K562 (cell line): ENCODE measurements at regions not wholly inside any gene's neighbourhood (a gene's known extent, or its start where the extent isn't known, plus 50 kb on each side); places are given as distances from the start of the nearest gene placed in this dataset.

Source experiments
- CHD1 ChIP-seq: fragments of 200-600 bp; sonication (generic); IDR thresholded peaks from one replicate; pipeline ENCODE4 v1.6.1; 2012; ENCODE audit warnings: mild to moderate bottlenecking, moderate library complexity, low read length, inconsistent platforms
- CTCF ChIP-seq, 3 experiments: IDR thresholded peaks in 2 of 3; conservative IDR thresholded peaks in 1 of 3; 2 replicates each; pipeline ENCODE4 v1.5.1; 2011 to 2012; ENCODE audit warnings: low read length in 3 of 3, mild to moderate bottlenecking in 3 of 3, control low read depth in 2 of 3, improper control_type of control experiment in 1 of 3, inconsistent platforms in 1 of 3, low read depth in 1 of 3, mixed read lengths in 1 of 3, moderate library complexity in 1 of 3; ENCODE audit not compliant: insufficient read depth in 2 of 3
- EZH2 ChIP-seq: IDR thresholded peaks from 2 replicates; pipeline ENCODE4 v1.6.1; 2012; ENCODE audit warnings: low read depth, mild to moderate bottlenecking, inconsistent platforms, low read length, borderline replicate concordance
- GATA2 ChIP-seq: sonication (generic); formaldehyde crosslinking; IDR thresholded peaks from 2 replicates; pipeline ENCODE4 v1.4.0; 2020; ENCODE audit warnings: mild to moderate bottlenecking, missing genetic modification reagents
- JUNB ChIP-seq: fragments of 450-650 bp; formaldehyde crosslinking; conservative IDR thresholded peaks from 2 replicates; pipeline ENCODE4 v1.4.0; 2020; ENCODE audit warnings: mild to moderate bottlenecking
- POLR2AphosphoS5 ChIP-seq: IDR thresholded peaks from 2 replicates; pipeline ENCODE4 v1.6.1; 2011; ENCODE audit warnings: mild to moderate bottlenecking, low read depth, low read length, moderate library complexity; ENCODE audit not compliant: control insufficient read depth, insufficient read depth
- PPARD ChIP-seq: fragments of 250-450 bp; sonication (Bioruptor Pico); IDR thresholded peaks from 2 replicates; pipeline ENCODE4 v1.8.0; 2022; ENCODE audit warnings: inconsistent platforms, mild to moderate bottlenecking, moderate library complexity
- PTBP1 ChIP-seq: fragments of 200-400 bp; formaldehyde crosslinking; IDR thresholded peaks from 2 replicates; pipeline ENCODE4 v1.6.1; 2017; ENCODE audit warnings: low read depth, low read length
- SMARCC2 ChIP-seq: fragments of 450-650 bp; IDR thresholded peaks from 2 replicates; pipeline ENCODE4 v1.6.1; 2017; ENCODE audit warnings: antibody characterized with exemption, moderate library complexity, mild to moderate bottlenecking, low read depth
- TCF7 ChIP-seq: sonication (generic); IDR thresholded peaks from 2 replicates; pipeline ENCODE4 v1.6.1; 2016; ENCODE audit warnings: antibody characterized with exemption, borderline replicate concordance
- TEAD2 ChIP-seq: fragments of 450-650 bp; IDR thresholded peaks from 2 replicates; pipeline ENCODE4 v1.6.1; 2016; ENCODE audit warnings: missing genetic modification characterization, control low read depth, missing compliant biosample characterization
- TF ChIP-seq, protein P1 (sequence below): sonication (generic); formaldehyde crosslinking; IDR thresholded peaks from 2 replicates; pipeline ENCODE4 v1.8.0; 2023; ENCODE audit warnings: mild to moderate bottlenecking, missing genetic modification reagents

DNA sequence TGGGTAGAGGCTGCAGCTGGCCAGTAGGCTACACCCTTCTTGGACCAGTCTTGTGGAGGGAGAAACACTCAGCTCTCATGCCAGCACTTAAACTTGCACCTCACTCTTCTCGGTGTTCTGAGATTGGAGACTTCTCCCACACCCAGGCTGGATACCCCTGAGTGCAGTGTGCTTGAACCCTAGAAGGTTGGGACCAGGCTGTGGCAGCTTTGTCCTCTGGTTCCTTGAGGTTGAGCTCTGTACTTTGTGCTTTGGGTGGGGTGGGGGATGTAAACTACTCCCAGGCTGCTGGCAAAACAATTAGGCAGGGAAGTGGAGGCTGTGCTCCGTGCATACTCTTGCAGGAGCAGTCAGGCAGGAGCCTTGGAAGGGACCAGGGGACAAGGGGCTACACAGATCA is 143.6 kb upstream of the GNPDA2 start:
- TF ChIP-seq EZH2 (no peak), CTCF (IDR thresholded peaks at IDR 0.05 in 2 of 3, conservative IDR thresholded peaks at IDR 0.05 in 1 of 3; ENCODE audit: insufficient read depth in 2 of 3, low read depth in 1 of 3, low read length in 3 of 3) (no peak), PTBP1 (no peak), PPARD (CRISPR knock-in tag) (no peak), POLR2AphosphoS5 (no peak), JUNB (CRISPR knock-in tag) (no peak), TEAD2 (tag) (no peak), TCF7 (no peak), GATA2 (no peak), CHD1 (no peak), SMARCC2 (no peak)
- TF ChIP-seq, protein P1, sequence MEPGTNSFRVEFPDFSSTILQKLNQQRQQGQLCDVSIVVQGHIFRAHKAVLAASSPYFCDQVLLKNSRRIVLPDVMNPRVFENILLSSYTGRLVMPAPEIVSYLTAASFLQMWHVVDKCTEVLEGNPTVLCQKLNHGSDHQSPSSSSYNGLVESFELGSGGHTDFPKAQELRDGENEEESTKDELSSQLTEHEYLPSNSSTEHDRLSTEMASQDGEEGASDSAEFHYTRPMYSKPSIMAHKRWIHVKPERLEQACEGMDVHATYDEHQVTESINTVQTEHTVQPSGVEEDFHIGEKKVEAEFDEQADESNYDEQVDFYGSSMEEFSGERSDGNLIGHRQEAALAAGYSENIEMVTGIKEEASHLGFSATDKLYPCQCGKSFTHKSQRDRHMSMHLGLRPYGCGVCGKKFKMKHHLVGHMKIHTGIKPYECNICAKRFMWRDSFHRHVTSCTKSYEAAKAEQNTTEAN (CRISPR knock-in tag) = no peak
